GM19324 (cell line): ENCODE measurements at regions not wholly inside any gene's neighbourhood (a gene's known extent, or its start where the extent isn't known, plus 50 kb on each side); places are given as distances from the start of the nearest gene placed in this dataset.

Source experiments
- ATAC-seq: cut with Tn5 transposase; IDR thresholded peaks from one replicate; pipeline ENCODE4 v1.9.1; 2021; ENCODE audit warnings: mild to moderate bottlenecking, moderate library complexity; ENCODE audit not compliant: unreplicated experiment, low FRiP score

DNA sequence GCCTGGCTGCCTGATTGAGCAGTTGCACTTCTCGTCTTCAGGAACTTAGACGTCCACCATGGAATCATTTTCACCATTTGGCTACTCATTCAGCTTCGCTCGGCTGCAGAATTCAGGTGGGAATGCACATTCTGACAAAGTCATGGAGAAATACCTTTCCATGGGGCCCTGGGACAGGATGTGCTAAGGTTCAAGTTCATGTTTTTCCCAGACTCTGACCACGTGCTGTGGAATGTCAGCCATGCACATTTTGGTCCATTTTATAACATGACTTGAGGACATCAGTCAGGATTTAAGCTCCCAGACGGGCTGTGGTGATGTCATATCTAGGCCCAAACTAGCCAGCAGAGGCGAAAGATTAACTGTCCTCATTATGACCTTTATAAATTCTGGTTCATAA is 205.3 kb downstream of the TBXT start:
- ATAC-seq: no peak

DNA sequence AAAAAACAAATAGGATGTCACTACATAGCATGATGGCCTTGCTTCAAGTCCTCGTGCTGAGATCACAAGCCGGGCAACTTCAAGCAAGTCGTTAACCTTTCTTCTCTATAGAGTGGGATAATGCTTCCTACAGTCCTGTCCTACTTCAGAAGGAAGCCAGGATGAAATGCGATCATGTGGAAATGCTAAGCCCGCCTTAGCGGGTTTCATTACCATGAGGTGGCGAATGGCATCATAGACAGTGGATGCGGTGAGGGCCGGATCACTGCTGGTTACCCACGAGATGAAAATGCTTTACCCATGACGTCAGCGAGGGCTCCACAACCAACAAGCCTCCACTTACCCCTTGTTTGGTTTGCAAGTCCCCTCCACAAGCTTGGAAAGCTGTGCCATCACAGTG is 206.4 kb downstream of the TBXT start:
- ATAC-seq: no peak

DNA sequence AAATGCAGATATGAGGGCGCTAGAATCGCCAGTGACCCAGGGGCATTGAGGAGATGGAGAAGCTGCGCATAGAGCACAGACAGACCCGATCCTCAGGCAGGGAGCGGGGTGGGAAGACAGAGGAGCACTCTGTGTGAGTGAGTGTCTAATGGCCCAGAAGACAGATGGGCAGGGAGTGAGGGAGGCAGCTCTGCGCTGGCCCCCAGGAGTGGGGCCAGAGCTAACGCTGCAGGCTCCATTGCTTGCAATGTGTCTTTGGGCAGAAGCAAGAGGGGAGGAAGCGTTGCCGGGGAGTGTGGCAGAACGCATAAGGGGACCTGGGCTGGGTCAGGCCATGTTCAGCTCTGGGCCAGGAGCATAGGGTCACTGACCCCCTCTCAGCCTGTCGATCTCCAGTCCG is 207.0 kb downstream of the TBXT start:
- no peak for ATAC-seq

DNA sequence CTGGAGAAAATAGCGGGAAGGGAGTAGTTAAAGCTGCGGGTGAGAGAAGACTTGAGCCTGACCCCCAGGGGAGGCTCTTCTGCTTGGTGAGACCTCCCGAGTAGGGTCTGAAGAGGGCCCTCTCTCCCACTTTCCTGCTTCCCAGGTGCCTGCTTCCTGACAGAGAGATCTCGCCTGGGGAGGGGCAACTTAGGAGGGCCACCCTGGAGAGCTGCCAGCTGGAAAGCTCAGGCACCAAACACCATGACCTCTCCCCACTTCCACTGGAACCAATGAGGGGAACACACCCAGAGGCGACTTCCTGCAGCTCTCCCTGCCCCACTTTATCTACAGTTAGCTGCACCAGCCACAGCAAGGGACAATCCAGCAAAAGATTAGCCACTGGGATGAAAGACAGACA is 208.0 kb downstream of the TBXT start:
- ATAC-seq: no peak

DNA sequence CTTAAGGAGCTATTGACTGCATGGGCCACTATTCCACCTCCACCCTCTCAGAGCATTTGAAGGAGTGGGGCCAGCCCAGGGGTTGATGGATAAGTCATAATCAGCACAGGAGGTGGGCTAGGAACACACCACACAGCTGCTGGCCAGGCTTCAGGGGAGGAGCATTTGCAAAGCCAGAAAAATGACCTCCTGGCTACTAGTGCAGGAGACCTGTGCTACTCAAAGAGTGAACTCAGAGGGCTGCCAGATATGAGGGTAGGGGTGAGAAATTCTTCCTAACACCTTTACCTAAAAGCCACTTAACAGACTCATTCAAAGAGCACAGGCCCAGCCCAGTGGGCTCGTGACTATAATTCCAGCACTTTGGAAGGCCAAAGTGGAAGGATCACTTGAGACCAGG is 210.8 kb downstream of the TBXT start:
- ATAC-seq: no peak

DNA sequence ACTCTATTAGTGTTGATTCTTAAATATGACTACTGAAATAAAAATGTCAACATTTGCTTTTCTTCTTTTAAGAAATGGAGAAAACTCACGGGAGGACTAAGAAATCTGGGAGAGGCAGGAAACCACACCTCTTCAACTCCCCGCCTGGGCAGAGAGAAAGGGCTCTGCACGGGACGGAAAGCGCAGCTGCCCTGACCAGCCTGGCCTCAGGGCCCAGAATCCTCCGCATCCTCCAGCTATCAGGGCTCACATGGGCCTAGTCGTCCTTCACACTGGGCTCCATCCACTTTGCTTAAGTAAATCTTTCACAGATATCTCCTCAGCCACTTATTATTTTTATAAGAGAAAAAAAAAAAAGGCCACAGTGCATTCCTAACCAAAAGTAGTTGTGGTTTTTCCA is 215.1 kb downstream of the TBXT start:
- no peak for ATAC-seq

DNA sequence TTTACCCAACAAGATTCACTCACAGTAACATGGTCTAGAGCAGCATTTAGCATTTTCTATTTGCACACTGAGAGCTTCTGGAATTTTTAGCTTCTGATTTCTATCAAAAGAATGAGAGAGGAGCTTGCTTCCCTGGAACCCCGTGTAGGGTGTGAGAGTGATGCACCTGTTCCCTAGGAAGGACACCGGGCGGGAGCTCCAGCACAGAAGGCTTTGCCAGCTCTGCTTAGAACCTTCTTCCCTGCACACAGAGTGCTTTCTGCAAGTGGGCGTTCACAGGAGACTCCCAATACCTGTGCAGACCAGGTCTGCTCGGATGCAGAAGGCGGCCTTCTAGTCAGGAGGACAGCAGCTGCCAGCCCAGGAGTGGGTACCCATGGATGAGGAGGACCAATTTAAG is 217.3 kb downstream of the TBXT start:
- ATAC-seq: no peak

DNA sequence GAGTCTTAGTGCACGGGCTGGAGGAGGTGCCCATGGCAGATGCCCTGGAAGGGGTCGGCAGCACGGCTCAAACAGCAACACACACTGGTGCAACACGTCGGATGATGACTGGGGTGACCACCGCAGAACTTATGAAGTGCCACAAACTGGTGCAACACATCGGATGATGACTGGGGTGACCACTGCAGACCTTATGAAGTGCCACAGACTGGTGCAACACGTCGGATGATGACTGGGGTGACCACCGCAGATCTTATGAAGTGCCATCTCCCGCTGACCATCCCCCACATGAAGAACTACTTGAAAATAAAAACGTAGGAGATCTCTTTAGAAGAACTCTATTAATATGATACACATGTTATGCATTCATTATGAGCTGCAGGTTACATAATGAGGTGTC is 218.3 kb downstream of the TBXT start:
- no peak for ATAC-seq

DNA sequence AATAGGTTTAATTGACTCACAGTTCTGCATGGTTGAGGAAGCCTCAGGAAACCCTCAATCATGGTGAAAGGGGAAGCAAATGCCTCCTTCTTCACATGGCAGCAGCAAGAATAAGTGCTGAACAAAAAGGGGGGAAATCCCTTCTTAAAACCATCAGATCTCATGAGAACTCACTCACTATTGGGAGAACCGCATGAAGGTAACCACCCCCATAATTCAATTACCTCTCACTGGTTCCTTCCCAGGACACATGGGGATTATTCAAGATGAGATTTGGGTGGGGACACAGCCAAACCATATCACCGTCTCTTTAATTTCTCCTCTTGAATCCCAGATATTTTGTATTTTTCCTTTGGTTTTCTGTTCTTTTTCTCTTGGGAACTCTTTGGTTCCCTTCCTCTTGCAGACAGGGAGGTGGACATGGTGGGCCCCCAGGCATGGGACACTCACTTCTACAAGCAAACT is 223.6 kb downstream of the TBXT start:
- ATAC-seq: no peak

DNA sequence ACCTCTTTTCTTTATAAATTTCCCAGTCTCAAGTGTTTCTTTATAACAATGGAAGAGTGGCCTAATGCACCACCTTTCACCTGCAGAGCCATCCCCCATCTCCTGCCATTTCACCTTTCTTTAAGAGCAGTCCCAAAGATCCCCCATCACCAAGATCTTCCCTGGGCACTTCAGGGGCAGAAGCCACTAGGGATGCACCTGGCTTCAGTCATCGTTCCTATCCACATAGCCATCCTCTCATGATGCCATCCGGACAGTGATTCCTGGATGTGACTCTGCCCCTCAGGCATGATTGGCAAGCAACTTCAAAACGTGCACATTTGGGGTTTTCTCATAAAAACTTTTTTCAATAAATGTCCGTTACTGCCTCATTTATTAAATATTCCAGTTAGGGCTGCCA is 225.9 kb downstream of the TBXT start:
- ATAC-seq: no peak

DNA sequence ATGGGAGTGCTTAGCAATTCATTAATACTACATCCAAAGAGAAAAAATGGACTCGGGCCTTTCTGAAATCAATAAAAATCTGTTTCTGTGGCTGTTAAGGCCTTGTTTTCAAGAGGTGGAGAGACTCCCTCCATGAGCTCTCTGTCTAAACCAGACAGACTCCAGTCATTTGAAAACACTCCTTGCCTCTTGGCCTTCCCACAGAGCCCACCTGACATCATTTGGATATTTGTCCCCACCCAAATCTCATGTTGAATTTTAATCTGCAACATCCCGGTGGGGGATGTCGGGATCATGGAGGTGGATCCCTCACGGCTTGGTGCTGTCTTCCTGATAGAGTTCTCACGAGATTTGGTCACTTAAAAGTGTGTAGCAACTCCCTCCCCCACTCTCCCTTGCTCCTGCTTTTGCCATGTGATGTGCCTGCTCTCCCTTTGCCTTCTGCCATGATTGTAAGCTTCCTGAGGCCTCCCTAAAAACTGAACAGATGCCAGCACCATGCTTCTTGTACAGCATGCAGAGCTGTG is 226.3 kb downstream of the TBXT start:
- no peak for ATAC-seq

DNA sequence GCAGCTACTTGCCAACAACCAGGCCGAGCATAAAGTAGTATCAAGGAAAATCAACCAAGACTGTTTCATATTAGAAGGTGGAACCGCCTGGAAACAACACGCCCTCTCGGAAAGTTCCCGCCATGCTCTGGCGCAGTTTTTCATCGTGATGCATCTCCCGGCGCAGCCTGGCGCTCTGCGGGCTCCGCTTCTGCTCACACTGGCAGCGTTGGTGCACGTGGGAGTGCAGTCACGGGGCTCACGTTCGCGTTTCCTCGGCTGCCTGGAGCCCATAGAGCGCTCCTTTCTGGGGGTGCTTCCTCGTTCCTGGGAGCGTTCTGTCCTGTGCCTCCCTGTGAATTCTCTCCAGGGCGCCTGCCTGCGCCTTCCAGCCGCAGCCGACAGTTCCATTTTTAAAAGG is 227.3 kb downstream of the TBXT start:
- no peak for ATAC-seq

DNA sequence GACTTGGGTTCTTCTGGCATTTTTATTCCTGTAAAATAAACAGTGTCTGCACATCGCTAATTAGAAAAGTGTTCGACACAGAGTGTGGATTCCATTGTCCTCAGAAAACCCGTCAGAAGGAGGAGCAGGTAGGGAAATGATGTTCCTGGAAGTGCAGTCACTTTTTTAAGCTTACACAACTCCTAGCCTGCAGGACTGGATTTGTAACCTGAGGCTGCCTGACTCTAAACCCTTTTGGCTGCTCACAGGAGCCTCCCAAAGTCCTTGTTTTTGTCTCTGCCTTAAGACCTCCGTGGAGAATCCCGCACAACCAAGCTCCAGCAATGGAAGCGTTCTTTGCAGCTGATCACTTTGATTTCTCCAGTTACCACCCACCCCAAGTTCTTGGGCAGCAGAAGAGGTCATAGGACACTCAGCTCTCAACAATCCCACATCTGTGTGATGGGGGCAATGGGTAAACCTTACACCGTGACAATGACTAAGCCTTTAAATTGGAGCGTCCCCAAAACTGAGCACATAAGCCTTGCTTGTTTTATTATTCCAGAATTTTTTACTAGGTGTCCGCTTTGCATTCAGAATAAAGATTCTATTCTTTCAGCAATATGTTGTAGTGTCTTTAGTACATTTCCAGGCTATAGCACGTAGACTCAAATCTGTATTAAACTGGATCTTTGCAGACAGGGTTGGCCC is 227.9 kb downstream of the TBXT start:
- ATAC-seq: no peak

DNA sequence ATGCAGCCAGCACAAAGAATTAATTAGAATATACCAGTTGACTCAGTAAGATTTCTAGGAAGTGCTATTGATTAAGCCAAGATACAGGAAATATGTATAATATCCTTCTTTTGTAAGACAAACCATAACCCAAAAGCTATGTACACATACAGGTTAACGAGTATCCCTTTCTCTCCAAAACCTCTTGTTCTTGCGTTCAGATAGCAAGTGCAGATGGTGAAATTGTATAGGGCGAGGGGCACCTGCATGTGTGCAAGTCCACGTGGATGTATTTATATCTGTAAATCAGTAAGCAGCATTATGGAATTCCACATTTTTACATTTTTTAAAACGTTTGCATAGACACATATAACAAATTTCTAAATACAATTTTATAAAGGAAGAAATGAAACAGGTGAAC is 228.6 kb downstream of the TBXT start:
- ATAC-seq: no peak

DNA sequence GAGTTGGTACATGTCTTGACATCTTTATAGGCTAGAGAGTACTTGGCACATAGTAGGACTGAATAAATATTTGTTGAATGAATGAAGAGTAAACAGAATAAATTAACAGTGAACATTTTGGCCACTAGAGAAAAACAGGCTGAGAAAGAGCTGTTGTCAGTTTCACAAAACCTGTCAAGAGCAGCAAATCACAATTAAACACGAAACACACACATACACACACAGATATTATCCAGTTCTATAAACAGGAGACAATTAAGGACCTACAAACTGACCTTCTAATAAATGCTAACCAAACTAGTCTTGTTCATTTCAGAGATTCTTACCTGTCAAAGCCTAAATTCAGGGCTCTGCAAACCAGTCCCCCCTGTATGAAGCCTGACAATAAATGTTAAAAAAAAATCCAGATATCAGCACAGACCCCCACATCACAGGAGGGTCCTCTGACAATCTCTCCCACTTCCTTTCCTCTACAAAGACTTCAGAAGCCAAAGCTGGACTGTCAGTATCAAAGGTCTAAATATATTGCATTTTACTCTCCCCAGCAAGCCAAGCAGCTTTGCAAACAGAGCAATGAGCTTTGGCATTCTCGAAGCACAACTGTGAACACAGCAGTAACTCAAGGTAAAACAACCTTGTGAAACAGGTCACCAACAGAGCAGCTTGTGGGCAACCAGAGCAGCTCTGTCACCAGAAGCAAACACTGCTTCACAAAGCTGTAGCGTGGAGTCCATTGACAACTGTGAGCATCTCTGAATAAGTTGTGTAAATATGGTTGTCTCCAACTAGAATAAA is 229.9 kb downstream of the TBXT start:
- no peak for ATAC-seq

DNA sequence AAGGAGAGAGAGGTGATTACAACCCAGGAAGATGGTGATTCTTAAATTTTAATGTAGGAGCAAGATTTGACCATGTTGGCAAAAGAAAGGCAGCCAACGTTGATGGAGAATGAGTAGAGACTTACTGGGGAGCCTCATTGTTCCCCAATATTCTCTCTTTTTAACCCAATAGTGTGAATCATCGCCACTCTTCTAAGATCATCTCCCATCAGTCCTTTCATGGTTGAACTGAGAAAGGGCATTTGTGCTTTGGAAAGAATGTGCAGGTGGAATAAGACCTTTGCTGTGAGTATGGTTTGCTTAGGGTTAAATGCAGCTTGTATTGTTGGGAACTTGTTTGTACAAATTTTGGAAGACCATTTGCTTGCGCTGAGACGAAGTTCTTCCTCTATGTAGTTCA is 231.0 kb downstream of the TBXT start:
- ATAC-seq: no peak

DNA sequence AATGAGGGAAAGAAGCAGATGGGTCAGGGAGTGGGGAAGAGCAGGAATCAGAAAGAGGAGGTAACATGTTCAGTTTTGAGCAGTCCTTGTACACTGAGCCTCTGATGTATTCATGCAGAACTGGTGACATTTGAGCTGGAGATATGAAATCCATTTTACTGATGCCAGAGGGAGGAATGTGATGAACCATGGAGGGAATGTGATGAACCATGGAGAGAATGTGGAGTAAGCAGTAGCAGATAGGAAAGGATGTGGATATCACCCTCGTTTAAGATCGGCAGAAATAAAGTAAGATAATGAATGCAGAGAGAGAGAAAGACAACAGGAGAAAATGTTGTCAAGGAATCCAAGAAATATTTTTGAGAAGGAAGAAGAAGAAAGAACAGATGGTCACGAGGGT is 231.6 kb downstream of the TBXT start:
- ATAC-seq: no peak

DNA sequence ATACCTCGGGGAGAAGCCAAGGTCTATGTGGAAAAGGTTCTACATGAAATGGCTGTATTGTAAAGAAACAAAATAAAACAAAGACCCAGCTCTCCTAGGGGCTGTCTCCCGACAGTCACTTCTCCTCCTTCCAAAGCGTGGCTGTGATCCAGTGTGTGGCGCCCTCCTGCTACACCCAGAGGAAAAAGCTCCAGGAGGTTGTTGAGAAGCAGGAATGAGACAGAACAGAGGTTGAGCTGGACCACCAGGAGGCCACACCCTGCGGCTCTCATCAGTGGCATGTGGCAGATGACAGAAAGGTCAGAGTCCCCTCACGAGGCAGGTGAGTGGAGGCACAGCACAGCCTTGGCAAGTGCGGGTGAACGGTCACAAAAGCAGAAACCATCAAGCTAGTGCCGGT is 236.0 kb downstream of the TBXT start:
- no peak for ATAC-seq

DNA sequence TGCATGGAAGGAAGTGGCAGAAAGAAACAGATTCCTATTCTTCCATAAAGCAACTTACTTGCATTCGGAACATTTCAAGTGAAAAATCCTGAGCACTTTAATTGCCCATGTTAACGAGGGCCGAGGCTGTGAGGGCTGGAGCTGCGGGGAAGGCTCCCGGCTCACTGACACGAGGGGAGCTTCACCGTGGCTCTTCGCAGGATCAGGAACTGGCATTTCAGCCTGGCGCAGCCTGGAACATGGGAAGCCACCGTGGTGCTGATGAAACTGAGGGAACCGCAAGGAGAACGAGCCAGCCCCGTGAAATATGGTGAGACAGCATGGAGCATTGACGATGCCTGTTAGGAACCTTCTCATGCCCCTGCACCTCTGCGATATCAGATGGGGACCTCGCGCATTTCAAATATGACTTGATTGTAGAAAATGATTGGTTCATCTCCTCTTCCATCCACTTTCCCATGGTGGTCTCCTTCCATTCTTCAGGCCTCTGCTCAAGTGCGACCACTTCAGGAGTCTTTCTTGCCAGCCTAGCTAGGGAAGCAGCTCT is 236.9 kb downstream of the TBXT start:
- ATAC-seq: no peak

DNA sequence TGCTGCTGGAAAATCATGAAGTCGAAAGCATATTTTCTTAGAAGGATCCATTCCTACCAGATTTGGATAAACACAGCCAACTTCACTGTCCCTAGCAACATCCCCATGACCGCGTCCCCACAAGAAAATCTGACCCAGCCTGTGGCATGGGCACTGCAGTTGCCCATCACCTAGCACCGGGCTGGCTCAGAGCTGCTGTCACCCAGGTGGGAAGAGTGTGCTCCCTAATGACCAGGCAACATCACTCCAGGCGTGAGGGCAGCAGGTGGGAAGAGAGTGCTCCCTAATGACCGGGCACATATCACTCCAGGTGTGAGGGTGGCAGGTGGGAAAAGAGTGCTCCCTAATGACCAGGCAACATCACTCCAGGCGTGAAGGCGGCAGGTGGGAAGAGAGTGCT is 238.0 kb downstream of the TBXT start:
- no peak for ATAC-seq

DNA sequence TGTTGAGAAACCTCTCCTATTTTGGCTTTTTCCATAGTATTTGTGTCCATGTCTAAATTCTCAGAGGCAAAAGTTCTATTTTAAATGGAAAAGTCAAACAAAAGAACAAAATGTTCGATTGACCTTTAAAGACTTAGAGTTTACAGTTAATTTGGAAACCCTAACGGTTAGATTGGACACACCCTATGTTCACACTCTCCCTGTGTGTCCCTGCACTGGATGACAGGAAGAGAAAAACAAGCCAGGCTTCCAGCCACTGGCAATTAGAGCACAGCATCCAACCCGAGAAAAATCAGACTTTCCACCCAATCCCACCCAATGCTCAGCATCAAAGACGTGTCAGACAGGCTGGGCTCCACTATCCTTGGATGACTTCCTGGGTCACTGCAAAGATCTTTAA is 241.3 kb downstream of the TBXT start:
- no peak for ATAC-seq
